Endothelial cell of umbilical vein (primary cell): ENCODE measurements at regions not wholly inside any gene's neighbourhood (a gene's known extent, or its start where the extent isn't known, plus 50 kb on each side); places are given as distances from the start of the nearest gene placed in this dataset.

Source experiments
- BruUV-seq: library from RNA; stranded (reverse); fragments of 400-500 nt; replicated peaks from 2 replicates; lab custom pipeline; 2021; lab: Mats Ljungman, UMichigan
- CTCF ChIA-PET: fragments of 300-600, 350-600 bp; sonication (Branson Sonifier 250); formaldehyde crosslinking; loops from one replicate; lab custom pipeline; 2021; ENCODE audit warnings: antibody characterized with exemption, inconsistent platforms; lab: Charles Lee
- POLR2A ChIA-PET: fragments of 300-600, 350-600 bp; sonication (Branson Sonifier 250); formaldehyde crosslinking; loops from one replicate; lab custom pipeline; 2021; ENCODE audit warnings: antibody characterized with exemption, inconsistent platforms; lab: Charles Lee
- DNase-seq: peaks from one replicate; pipeline ENCODE4 v3.0.0-alpha.2; 2011; ENCODE audit warnings: low read depth, low spot score
- FAIRE-seq: peaks from 2 replicates; lab custom pipeline; 2011; peaks lifted over from hg19 to GRCh38; lab: Jason Lieb, UNC
- H2AFZ ChIP-seq: 2 replicates; pipeline ENCODE4 v1.6.0; 2012; ENCODE audit warnings: low read depth, low read length, control low read depth, inconsistent platforms
- H3K27ac ChIP-seq: 2 replicates; pipeline ENCODE4 v1.5.1; 2011; ENCODE audit warnings: low read depth, mild to moderate bottlenecking, control low read depth, low read length, moderate library complexity; ENCODE audit not compliant: insufficient read depth
- H3K27me3 ChIP-seq, 2 experiments: 2 replicates each; pipeline versions ENCODE4 v1.6.0 to v1.6.1; 2011; ENCODE audit warnings: low read length in 2 of 2, mixed read lengths in 1 of 2; ENCODE audit not compliant: control insufficient read depth in 2 of 2, insufficient read depth in 2 of 2
- H3K36me3 ChIP-seq, 2 experiments: 2 replicates in 1 of 2; 3 replicates in 1 of 2; pipeline ENCODE4 v1.5.1; 2011; ENCODE audit warnings: low read length in 2 of 2, mild to moderate bottlenecking in 1 of 2, moderate library complexity in 1 of 2; ENCODE audit not compliant: control insufficient read depth in 2 of 2, insufficient read depth in 2 of 2; ENCODE audit errors: extremely low read depth in 1 of 2
- H3K4me1 ChIP-seq: 3 replicates; pipeline ENCODE4 v1.5.1; 2011; ENCODE audit warnings: mild to moderate bottlenecking, low read length; ENCODE audit not compliant: control insufficient read depth, insufficient read depth; ENCODE audit errors: extremely low read depth
- H3K4me2 ChIP-seq: 2 replicates; pipeline ENCODE4 v1.6.1; 2011; ENCODE audit warnings: low read length, control low read depth, mixed read lengths; ENCODE audit not compliant: insufficient read depth
- H3K4me3 ChIP-seq, 3 experiments: fragments of 200-600 bp in 1 of 3; sonication (generic), shearing (Covaris generic) in 1 of 3; replicated peaks in 1 of 3; 2 replicates each; pipeline ENCODE4 v1.5.1; 2011 to 2016; ENCODE audit warnings: control low read depth in 3 of 3, low read length in 3 of 3, mild to moderate bottlenecking in 2 of 3, inconsistent platforms in 1 of 3, low read depth in 1 of 3, moderate library complexity in 1 of 3; ENCODE audit not compliant: insufficient read depth in 1 of 3
- H3K79me2 ChIP-seq: 2 replicates; pipeline ENCODE4 v1.6.0; 2012; ENCODE audit warnings: low read length, inconsistent platforms; ENCODE audit not compliant: control insufficient read depth, insufficient read depth
- H3K9ac ChIP-seq: replicated peaks from 2 replicates; pipeline ENCODE3; 2011; ENCODE audit warnings: low read length, control low read depth; ENCODE audit not compliant: insufficient read depth; ENCODE audit errors: extremely low read depth
- H3K9me1 ChIP-seq: replicated peaks from 3 replicates; pipeline ENCODE4 v1.6.0; 2011; ENCODE audit warnings: mild to moderate bottlenecking, low read length; ENCODE audit not compliant: control insufficient read depth, insufficient read depth; ENCODE audit errors: extremely low read depth
- H3K9me3 ChIP-seq: replicated peaks from 2 replicates; pipeline ENCODE4 v1.5.1; 2012; ENCODE audit warnings: low read length, inconsistent platforms; ENCODE audit not compliant: control insufficient read depth, insufficient read depth
- H4K20me1 ChIP-seq: replicated peaks from 2 replicates; pipeline ENCODE3; 2011; ENCODE audit warnings: mild to moderate bottlenecking, low read length; ENCODE audit not compliant: control insufficient read depth, insufficient read depth; ENCODE audit errors: extremely low read depth
- EZH2 ChIP-seq: IDR thresholded peaks from 2 replicates; pipeline ENCODE4 v1.6.1; 2012; ENCODE audit warnings: borderline replicate concordance, low read depth, mild to moderate bottlenecking, moderate library complexity, low read length, inconsistent platforms; ENCODE audit not compliant: severe bottlenecking
- FOS ChIP-seq: IDR thresholded peaks from 2 replicates; pipeline ENCODE4 v1.6.1; 2011; ENCODE audit warnings: mild to moderate bottlenecking, low read length, moderate library complexity, borderline replicate concordance; ENCODE audit not compliant: insufficient read depth
- GATA2 ChIP-seq: IDR thresholded peaks from 2 replicates; pipeline ENCODE4 v1.7.0; 2011; ENCODE audit warnings: low read depth, mild to moderate bottlenecking, moderate library complexity, mixed read lengths, low read length; ENCODE audit not compliant: insufficient read length, insufficient read depth
- JUN ChIP-seq: IDR thresholded peaks from 2 replicates; pipeline ENCODE4 v1.6.1; 2011; ENCODE audit warnings: borderline replicate concordance, low read depth; ENCODE audit not compliant: insufficient read length, insufficient read depth
- MYC ChIP-seq: IDR thresholded peaks from one replicate; pipeline ENCODE4 v1.6.1; 2011; ENCODE audit warnings: mild to moderate bottlenecking, low read depth, low read length
- POLR2A ChIP-seq: IDR thresholded peaks from 2 replicates; pipeline ENCODE4 v1.6.1; 2012; ENCODE audit warnings: low read depth, mild to moderate bottlenecking, control low read depth, low read length
- POLR2AphosphoS5 ChIP-seq: IDR thresholded peaks from 2 replicates; pipeline ENCODE4 v1.6.1; 2012; ENCODE audit warnings: low read depth, mild to moderate bottlenecking, control low read depth, low read length, moderate library complexity; ENCODE audit not compliant: insufficient read depth
- dilution Hi-C: fragments of 300-500 bp; cut with MboI; formaldehyde crosslinking; loops from one replicate; pipeline ENCODE4 v1.15.0; 2019; ENCODE audit warnings: low sequenced_read_pairs; ENCODE audit not compliant: extremely low pct_ligation_motif_present
- intact Hi-C: fragments of 100-400 bp; cut with micrococcal nuclease; formaldehyde crosslinking; loops from one replicate; pipeline ENCODE4 v1.10.0; 2022
- TF ChIP-seq, protein P1 (sequence below), 2 donors: IDR thresholded peaks; 1 replicate in 1 of 2; 2 replicates in 1 of 2; pipeline ENCODE4 v1.5.1; 2011; ENCODE audit warnings: low read length in 2 of 2, mild to moderate bottlenecking in 2 of 2, moderate library complexity in 2 of 2, control low read depth in 1 of 2, inconsistent platforms in 1 of 2, low read depth in 1 of 2; ENCODE audit not compliant: insufficient read depth in 1 of 2; ENCODE audit errors: extremely low read depth in 1 of 2
- TF ChIP-seq, protein P2 (sequence below): IDR thresholded peaks from 2 replicates; pipeline ENCODE4 v1.6.1; 2011; ENCODE audit not compliant: insufficient read depth, insufficient read length

DNA sequence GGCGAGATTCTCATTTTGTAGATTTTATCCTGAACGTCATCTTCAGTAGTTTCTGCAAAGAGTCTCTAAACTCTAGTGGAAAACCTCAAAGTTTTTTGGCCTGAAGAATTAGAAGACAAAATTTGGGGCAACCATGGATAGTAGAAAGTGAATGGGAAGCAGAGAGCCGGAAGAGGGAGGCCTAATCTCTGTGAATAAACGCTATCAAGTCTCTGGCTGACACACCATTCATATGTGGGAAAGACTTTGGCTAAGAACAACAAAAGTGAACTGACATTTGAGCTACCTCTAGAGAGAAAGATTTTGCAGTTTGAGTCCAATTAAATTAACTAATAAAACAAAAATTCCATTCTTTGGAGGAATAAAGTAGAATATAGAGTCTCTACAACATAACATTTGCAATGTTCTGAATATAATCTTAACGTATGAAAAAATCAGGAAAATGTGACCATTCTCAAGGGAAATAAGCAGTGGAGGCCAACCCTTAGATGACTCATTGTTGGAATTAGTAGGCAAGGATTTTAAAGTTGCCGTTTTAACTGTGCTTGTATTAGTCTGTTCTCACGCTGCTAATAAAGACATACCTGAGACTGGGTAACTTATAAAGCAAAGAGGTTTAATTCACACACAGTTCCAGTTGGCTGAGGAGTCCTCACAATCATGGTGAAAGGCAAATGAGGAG is 184.6 kb downstream of the C3orf38 start:
- no peak overlapping the region for H3K27ac ChIP-seq
- DNase-seq (no peak), FAIRE-seq (no peak)

More for the DNA sequence above, 184.6 kb downstream of the C3orf38 start:
- dilution Hi-C loops (no loop called here), intact Hi-C loops (no loop called here)
- Histone ChIP-seq H3K27me3 (no peaks in the 10 kb centered on the region), H3K9ac (no peak overlapping the region), H4K20me1 (no peaks in the 10 kb centered on the region), H3K36me3 (no peaks in the 10 kb centered on the region), H3K4me1 (no peaks in the 10 kb centered on the region), H3K9me1 (no peaks in the 10 kb centered on the region), H3K4me3 (no peak overlapping the region), H3K4me2 (no peak overlapping the region), H3K9me3 (no peaks in the 10 kb centered on the region), H2AFZ (no peak overlapping the region), H3K79me2 (no peaks in the 10 kb centered on the region)
- TF ChIP-seq POLR2AphosphoS5, result no peak
- no peak for TF ChIP-seq JUN
- TF ChIP-seq FOS, result no peak
- no peak for TF ChIP-seq MYC
- TF ChIP-seq, protein P1, sequence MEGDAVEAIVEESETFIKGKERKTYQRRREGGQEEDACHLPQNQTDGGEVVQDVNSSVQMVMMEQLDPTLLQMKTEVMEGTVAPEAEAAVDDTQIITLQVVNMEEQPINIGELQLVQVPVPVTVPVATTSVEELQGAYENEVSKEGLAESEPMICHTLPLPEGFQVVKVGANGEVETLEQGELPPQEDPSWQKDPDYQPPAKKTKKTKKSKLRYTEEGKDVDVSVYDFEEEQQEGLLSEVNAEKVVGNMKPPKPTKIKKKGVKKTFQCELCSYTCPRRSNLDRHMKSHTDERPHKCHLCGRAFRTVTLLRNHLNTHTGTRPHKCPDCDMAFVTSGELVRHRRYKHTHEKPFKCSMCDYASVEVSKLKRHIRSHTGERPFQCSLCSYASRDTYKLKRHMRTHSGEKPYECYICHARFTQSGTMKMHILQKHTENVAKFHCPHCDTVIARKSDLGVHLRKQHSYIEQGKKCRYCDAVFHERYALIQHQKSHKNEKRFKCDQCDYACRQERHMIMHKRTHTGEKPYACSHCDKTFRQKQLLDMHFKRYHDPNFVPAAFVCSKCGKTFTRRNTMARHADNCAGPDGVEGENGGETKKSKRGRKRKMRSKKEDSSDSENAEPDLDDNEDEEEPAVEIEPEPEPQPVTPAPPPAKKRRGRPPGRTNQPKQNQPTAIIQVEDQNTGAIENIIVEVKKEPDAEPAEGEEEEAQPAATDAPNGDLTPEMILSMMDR (IDR thresholded peaks at IDR 0.05; ENCODE audit: extremely low read depth in 1 of 2, insufficient read depth in 1 of 2, low read depth in 1 of 2, low read length in 2 of 2), result no peak
- TF ChIP-seq GATA2, result no peak
- no peak for TF ChIP-seq EZH2
- TF ChIP-seq POLR2A, result no peak
- TF ChIP-seq, protein P2, sequence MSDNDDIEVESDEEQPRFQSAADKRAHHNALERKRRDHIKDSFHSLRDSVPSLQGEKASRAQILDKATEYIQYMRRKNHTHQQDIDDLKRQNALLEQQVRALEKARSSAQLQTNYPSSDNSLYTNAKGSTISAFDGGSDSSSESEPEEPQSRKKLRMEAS, result no peak
- ChIA-PET POLR2A (no interaction called here), CTCF (no interaction called here)
- BruUV-seq, result no TSS peak
